Stomach (tissue), 4 donors: ENCODE measurements at regions not wholly inside any gene's neighbourhood (a gene's known extent, or its start where the extent isn't known, plus 50 kb on each side); places are given as distances from the start of the nearest gene placed in this dataset.

Experiments
- CTCF ChIP-seq, 7 experiments: fragments of 450-650 bp in 4 of 7; fragments of 200-600 bp in 3 of 7; sonication (generic) in 3 of 7; IDR thresholded peaks; one replicate each; pipeline ENCODE4 v1.5.1; 2016 to 2019; ENCODE audit warnings: antibody characterized with exemption in 7 of 7, control low read depth in 2 of 7, mild to moderate bottlenecking in 1 of 7
- POLR2A ChIP-seq, 4 donors: fragments of 450-650 bp; IDR thresholded peaks; one replicate each; pipeline ENCODE4 v1.6.1; 2016; ENCODE audit warnings: antibody characterized with exemption in 4 of 4, control low read depth in 2 of 4, mild to moderate bottlenecking in 1 of 4, moderate library complexity in 1 of 4
- POLR2AphosphoS5 ChIP-seq, 3 donors: sonication (generic); formaldehyde crosslinking; IDR thresholded peaks; one replicate each; pipeline ENCODE4 v1.6.1; 2016; ENCODE audit warnings: antibody characterized with exemption in 3 of 3

- TF ChIP-seq CTCF (IDR thresholded peaks at IDR 0.05): no peak
- TF ChIP-seq POLR2A (IDR thresholded peaks at IDR 0.05): no peak
- TF ChIP-seq POLR2AphosphoS5 (IDR thresholded peaks at IDR 0.05): peak; percentile 65 to 91 (median 77)
Measured at GRCh38 chr7:106418094-106418493, 133.3 kb upstream of the NAMPT start.
